ENCODE measurements at regions not wholly inside any gene's neighbourhood (a gene's known extent, or its start where the extent isn't known, plus 50 kb on each side); places are given as distances from the start of the nearest gene placed in this dataset.

GRCh38 chr6:14799928-14800327 is 445.9 kb upstream of the JARID2 start:
- no peak for TF ChIP-seq CTCF (IDR thresholded peaks at IDR 0.05)
- TF ChIP-seq POLR2A (IDR thresholded peaks at IDR 0.05), result no peak

Measured in body of pancreas (tissue), 4 donors.